Eye (tissue), 1 donor: ENCODE measurements at regions not wholly inside any gene's neighbourhood (a gene's known extent, or its start where the extent isn't known, plus 50 kb on each side); places are given as distances from the start of the nearest gene placed in this dataset.
"Not testable (repeated sequence)": the region's sequence is repeated elsewhere in the genome, so short reads cannot be mapped to it uniquely, and the experiment has no call there.

Experiments used
- DNase-seq: peaks from one replicate; pipeline ENCODE4 v3.0.0-alpha.2; 2015

- DNase-seq = no peak
Measured at GRCh38 chr2:75994759-75995158, 284.0 kb upstream of the GCFC2 start.

- DNase-seq = not testable (repeated sequence)
Measured at GRCh38 chr2:75988622-75989021, 277.9 kb upstream of the GCFC2 start.

- DNase-seq = no peak
Measured at GRCh38 chr2:75986617-75987016, 275.9 kb upstream of the GCFC2 start.

- DNase-seq = peak; percentile 17
Measured at GRCh38 chr2:75982719-75983118, 272.0 kb upstream of the GCFC2 start.

- no peak for DNase-seq
Measured at GRCh38 chr2:75964646-75965045, 253.9 kb upstream of the GCFC2 start.

- DNase-seq = no peak
Measured at GRCh38 chr2:75960472-75961009, 249.8 kb upstream of the GCFC2 start.

GRCh38 chr2:75959724-75960471 is 249.2 kb upstream of the GCFC2 start:
- no peak for DNase-seq

- DNase-seq = no peak
Measured at GRCh38 chr2:75954761-75955160, 244.0 kb upstream of the GCFC2 start.

- DNase-seq = no peak
Measured at GRCh38 chr2:75952173-75952572, 241.5 kb upstream of the GCFC2 start.

- DNase-seq = no peak
Measured at GRCh38 chr2:75949385-75950030, 238.8 kb upstream of the GCFC2 start.

GRCh38 chr2:75936311-75936710 is 225.6 kb upstream of the GCFC2 start:
- no peak for DNase-seq

- DNase-seq = no peak
Measured at GRCh38 chr2:75932996-75933395, 222.3 kb upstream of the GCFC2 start.

GRCh38 chr2:75928093-75928492 is 217.4 kb upstream of the GCFC2 start:
- no peak for DNase-seq

GRCh38 chr2:75925331-75926024 is 214.8 kb upstream of the GCFC2 start:
- DNase-seq = no peak

GRCh38 chr2:75922191-75922590 is 211.5 kb upstream of the GCFC2 start:
- no peak for DNase-seq

- DNase-seq = peak; percentile 78
Measured at GRCh38 chr2:75920859-75921551, 210.3 kb upstream of the GCFC2 start.

GRCh38 chr2:75915851-75916634 is 205.3 kb upstream of the GCFC2 start:
- no peak for DNase-seq

GRCh38 chr2:75896779-75897366 is 186.2 kb upstream of the GCFC2 start:
- DNase-seq = peak; percentile 69

- no peak for DNase-seq
Measured at GRCh38 chr2:75894170-75894569, 183.5 kb upstream of the GCFC2 start.

- no peak for DNase-seq
Measured at GRCh38 chr2:75892490-75892889, 181.8 kb upstream of the GCFC2 start.

GRCh38 chr2:75882530-75882929 is 171.8 kb upstream of the GCFC2 start:
- no peak for DNase-seq

- not testable (repeated sequence) for DNase-seq
Measured at GRCh38 chr2:75875606-75876005, 164.9 kb upstream of the GCFC2 start.
